ENCODE measurements at regions not wholly inside any gene's neighbourhood (a gene's known extent, or its start where the extent isn't known, plus 50 kb on each side); places are given as distances from the start of the nearest gene placed in this dataset.

GRCh38 chr2:16604236-16604635 is 61.4 kb downstream of the CYRIA start:
- H3K9me3 Mint-ChIP-seq (ENCODE audit: low read depth, unreplicated experiment), result peaks cover 2% of the 10 kb centered on the region
- TF ChIP-seq CTCF (IDR thresholded peaks at IDR 0.05; ENCODE audit: unreplicated experiment), result no peak
- CTCF ChIA-PET, result no interaction called here
- intact Hi-C loops (cut with micrococcal nuclease; ENCODE audit: unreplicated experiment), result no loop called here
- no peak for DNase-seq
- H3K27me3 Mint-ChIP-seq (ENCODE audit: unreplicated experiment), result peaks cover 35% of the 10 kb centered on the region
- no peaks in the 10 kb centered on the region for H3K4me1 Mint-ChIP-seq (ENCODE audit: low read depth, unreplicated experiment)
- no TSS peak for BruUV-seq (replicated peaks)
- no peak overlapping the region for H3K27ac Mint-ChIP-seq (ENCODE audit: unreplicated experiment)
- H3K4me3 Mint-ChIP-seq (ENCODE audit: low read depth, unreplicated experiment), result no peak overlapping the region
- H3K36me3 Mint-ChIP-seq (ENCODE audit: insufficient read depth, unreplicated experiment), result no peaks in the 10 kb centered on the region

DNA sequence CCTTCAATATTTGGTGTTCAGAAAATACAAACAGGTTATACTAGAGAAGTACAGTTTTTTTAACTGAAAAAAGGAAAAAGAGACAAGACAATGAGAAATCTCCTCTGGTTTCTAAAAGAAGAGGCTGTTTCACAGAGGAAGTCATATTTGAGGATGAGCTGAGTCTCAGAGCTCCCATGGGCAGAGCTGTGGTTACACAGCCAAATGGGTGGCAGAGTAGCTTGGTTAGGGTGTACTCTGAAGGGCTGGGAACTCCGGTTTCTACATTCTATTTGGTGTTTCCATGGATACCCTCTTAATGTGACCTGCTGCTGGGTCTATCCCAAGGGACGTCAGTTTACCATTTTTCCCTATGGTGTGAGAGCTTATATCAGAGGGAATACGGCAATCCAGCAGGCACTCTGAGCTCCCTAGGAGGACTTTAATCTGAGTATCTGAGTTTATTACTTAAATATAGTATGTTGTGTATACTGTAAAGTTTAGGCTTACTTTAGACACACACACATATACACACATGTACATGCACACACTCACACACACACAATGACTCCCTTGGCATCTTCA is 74.2 kb downstream of the CYRIA start:
- no peak for TF ChIP-seq CTCF (IDR thresholded peaks at IDR 0.05; ENCODE audit: unreplicated experiment)
- H3K4me1 Mint-ChIP-seq (ENCODE audit: low read depth, unreplicated experiment), result no peaks in the 10 kb centered on the region
- CTCF ChIA-PET, result no interaction called here
- no TSS peak for BruUV-seq (replicated peaks)
- H3K4me3 Mint-ChIP-seq (ENCODE audit: low read depth, unreplicated experiment), result no peak overlapping the region
- DNase-seq, result no peak
- H3K36me3 Mint-ChIP-seq (ENCODE audit: insufficient read depth, unreplicated experiment), result no peaks in the 10 kb centered on the region
- H3K27me3 Mint-ChIP-seq (ENCODE audit: unreplicated experiment), result no peaks in the 10 kb centered on the region
- no peaks in the 10 kb centered on the region for H3K9me3 Mint-ChIP-seq (ENCODE audit: low read depth, unreplicated experiment)
- intact Hi-C loops (cut with micrococcal nuclease; ENCODE audit: unreplicated experiment), result no loop called here
- no peak overlapping the region for H3K27ac Mint-ChIP-seq (ENCODE audit: unreplicated experiment)

DNA sequence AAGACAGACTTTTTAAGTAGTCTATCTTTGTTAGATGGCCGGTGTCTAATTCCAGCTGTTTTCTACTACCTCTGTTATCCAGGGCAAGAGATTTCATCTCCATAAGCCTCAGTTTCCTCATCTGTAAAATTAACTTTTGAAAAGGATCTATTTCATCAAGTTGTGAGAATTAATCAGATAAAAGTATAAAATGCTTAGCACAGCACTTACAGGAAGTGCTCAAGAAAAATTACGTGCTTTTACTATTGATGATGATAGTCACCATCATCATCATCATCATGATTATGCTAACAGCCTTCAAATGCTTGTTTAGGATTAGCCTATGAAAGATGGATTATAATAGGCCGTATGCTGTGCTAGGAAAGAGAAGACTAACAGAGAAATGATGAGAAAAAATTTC is 76.2 kb downstream of the CYRIA start:
- Mint-ChIP-seq H3K36me3 (ENCODE audit: insufficient read depth, unreplicated experiment) (no peaks in the 10 kb centered on the region), H3K4me1 (ENCODE audit: low read depth, unreplicated experiment) (no peaks in the 10 kb centered on the region), H3K27me3 (ENCODE audit: unreplicated experiment) (no peaks in the 10 kb centered on the region), H3K4me3 (ENCODE audit: low read depth, unreplicated experiment) (no peak overlapping the region), H3K27ac (ENCODE audit: unreplicated experiment) (no peak overlapping the region), H3K9me3 (ENCODE audit: low read depth, unreplicated experiment) (peaks cover 4% of the 10 kb centered on the region)
- TF ChIP-seq CTCF (IDR thresholded peaks at IDR 0.05; ENCODE audit: unreplicated experiment), result no peak
- no TSS peak for BruUV-seq (replicated peaks)
- intact Hi-C loops (cut with micrococcal nuclease; ENCODE audit: unreplicated experiment), result no loop called here
- CTCF ChIA-PET, result no interaction called here
- no peak for DNase-seq

DNA sequence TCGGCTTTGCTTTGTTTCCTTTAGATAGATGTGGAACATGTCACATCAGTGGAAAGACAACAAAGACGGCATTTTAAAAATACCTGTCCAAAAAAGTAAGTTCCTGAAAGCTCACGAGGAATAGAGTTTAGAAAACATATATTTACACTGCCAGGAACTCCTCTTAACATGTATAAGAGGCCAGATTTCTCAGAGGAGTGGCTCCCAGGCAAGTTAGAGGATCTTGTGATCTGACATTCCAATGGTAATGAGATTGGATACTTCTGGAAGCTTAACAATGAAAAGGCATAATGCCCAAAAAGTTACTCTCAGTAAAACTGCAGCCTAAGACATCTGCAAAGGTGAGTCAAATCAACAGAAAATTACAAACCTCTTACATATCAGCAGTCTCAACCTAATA is 77.1 kb downstream of the CYRIA start:
- H3K4me3 Mint-ChIP-seq (ENCODE audit: low read depth, unreplicated experiment), result no peak overlapping the region
- H3K9me3 Mint-ChIP-seq (ENCODE audit: low read depth, unreplicated experiment), result peaks cover 4% of the 10 kb centered on the region
- no peak overlapping the region for H3K27ac Mint-ChIP-seq (ENCODE audit: unreplicated experiment)
- no peak for TF ChIP-seq CTCF (IDR thresholded peaks at IDR 0.05; ENCODE audit: unreplicated experiment)
- no peaks in the 10 kb centered on the region for H3K36me3 Mint-ChIP-seq (ENCODE audit: insufficient read depth, unreplicated experiment)
- intact Hi-C loops (cut with micrococcal nuclease; ENCODE audit: unreplicated experiment), result no loop called here
- no peak for DNase-seq
- BruUV-seq (replicated peaks), result no TSS peak
- no peaks in the 10 kb centered on the region for H3K27me3 Mint-ChIP-seq (ENCODE audit: unreplicated experiment)
- CTCF ChIA-PET, result no interaction called here
- H3K4me1 Mint-ChIP-seq (ENCODE audit: low read depth, unreplicated experiment), result no peaks in the 10 kb centered on the region

Data from Calu3 (cell line).